Skeletal muscle tissue (tissue), 3 donors: ENCODE measurements at regions not wholly inside any gene's neighbourhood (a gene's known extent, or its start where the extent isn't known, plus 50 kb on each side); places are given as distances from the start of the nearest gene placed in this dataset.
"Not testable (repeated sequence)": the region's sequence is repeated elsewhere in the genome, so short reads cannot be mapped to it uniquely, and the experiment has no call there.

ENCODE experiments used
- H3K27ac ChIP-seq: one replicate; pipeline ENCODE4 v1.7.0; 2013; ENCODE audit warnings: mild to moderate bottlenecking, low read depth, low read length, inconsistent platforms
- H3K27me3 ChIP-seq, 3 donors: one replicate each; pipeline ENCODE4 v1.7.0; 2013; ENCODE audit warnings: low read length in 3 of 3; ENCODE audit not compliant: control insufficient read depth in 3 of 3, insufficient read depth in 3 of 3
- H3K36me3 ChIP-seq, 3 donors: one replicate each; pipeline ENCODE4 v1.7.0; 2013; ENCODE audit warnings: low read length in 3 of 3; ENCODE audit not compliant: control insufficient read depth in 3 of 3, insufficient read depth in 3 of 3
- H3K4me1 ChIP-seq, 3 donors: one replicate each; pipeline ENCODE4 v1.7.0; 2013; ENCODE audit warnings: low read length in 3 of 3, mild to moderate bottlenecking in 3 of 3; ENCODE audit not compliant: control insufficient read depth in 3 of 3, insufficient read depth in 3 of 3
- H3K4me3 ChIP-seq, 3 donors: one replicate each; pipeline ENCODE4 v1.7.0; 2013; ENCODE audit warnings: low read length in 3 of 3
- H3K9ac ChIP-seq, 3 donors: one replicate each; pipeline ENCODE4 v1.7.0; 2013; ENCODE audit warnings: low read length in 3 of 3, mild to moderate bottlenecking in 3 of 3, moderate library complexity in 2 of 3, low read depth in 1 of 3
- H3K9me3 ChIP-seq, 3 donors: one replicate each; pipeline ENCODE4 v1.7.0; 2013; ENCODE audit warnings: low read length in 3 of 3; ENCODE audit not compliant: control insufficient read depth in 3 of 3
- donor health status: Osteomylitis.

DNA sequence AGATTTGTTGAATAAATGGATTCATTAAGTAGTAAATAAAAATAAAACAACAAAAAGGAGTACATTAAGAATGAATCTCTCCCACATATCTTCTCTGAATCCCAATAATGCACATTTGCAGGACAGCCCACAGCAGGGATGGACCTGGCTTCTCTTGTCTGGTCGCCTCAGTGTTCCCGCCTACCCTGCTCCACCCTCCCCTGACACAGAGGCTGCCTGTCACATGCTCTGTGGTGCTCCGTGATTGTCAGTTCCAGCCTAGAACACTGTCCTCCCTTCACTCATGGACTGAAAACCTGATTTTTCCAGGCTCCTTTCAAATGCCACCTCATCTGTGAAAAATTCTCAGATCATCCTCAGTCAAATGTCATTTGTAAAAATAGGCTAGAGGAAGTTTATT, 94.5 kb upstream of the GPR12 start:
- no peaks in the 10 kb centered on the region for H3K4me1 ChIP-seq
- H3K27me3 ChIP-seq = peaks cover 0 to 17% (median 6%) of the 10 kb centered on the region in 3 donors
- no peak overlapping the region for H3K4me3 ChIP-seq
- H3K9me3 ChIP-seq = no peaks in the 10 kb centered on the region
- no peaks in the 10 kb centered on the region for H3K36me3 ChIP-seq
- no peak overlapping the region for H3K27ac ChIP-seq
- H3K9ac ChIP-seq = no peak overlapping the region

DNA sequence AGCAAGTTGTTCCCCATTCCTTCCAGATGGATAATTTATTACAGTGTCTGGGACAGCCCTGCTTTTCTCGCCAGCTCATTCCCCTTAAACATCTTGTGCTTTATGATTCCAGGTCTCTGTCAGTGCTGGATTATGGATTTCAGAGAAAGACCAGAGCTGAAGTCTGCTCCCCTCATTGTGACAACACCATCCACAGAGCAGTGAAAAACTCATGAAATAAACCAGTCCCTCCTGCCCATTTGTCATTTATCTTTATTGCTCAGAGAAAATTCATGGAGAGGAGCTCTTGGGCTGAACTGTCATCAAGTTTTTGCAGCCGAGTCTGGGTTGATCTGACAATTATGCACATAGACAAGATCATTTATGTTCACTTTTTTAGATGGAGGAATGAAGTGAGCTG, 92.7 kb upstream of the GPR12 start:
- H3K4me3 ChIP-seq = no peak overlapping the region
- no peaks in the 10 kb centered on the region for H3K36me3 ChIP-seq
- no peaks in the 10 kb centered on the region for H3K9me3 ChIP-seq
- H3K27ac ChIP-seq = no peak overlapping the region
- no peaks in the 10 kb centered on the region for H3K4me1 ChIP-seq
- H3K27me3 ChIP-seq = peaks cover 0 to 22% (median 6%) of the 10 kb centered on the region in 3 donors
- H3K9ac ChIP-seq = no peak overlapping the region

DNA sequence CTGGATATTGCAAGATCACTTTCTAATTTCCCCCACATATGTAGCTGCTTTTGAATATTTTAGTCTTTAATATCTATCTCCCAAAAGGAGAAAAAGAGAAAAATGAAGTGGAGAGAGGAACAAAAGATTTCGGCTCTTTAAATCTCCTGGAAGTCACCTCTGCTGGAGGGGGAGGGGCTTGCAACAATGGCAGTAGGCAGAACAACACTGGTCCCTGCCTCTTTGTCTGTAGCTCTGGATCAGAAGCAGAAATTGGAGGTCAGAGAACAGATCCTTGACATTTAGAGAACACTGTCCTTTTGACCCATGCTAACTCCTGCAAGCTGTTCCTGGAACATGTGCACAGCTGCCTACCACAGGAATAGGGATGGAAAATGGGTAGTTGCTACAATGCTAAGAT, 86.7 kb upstream of the GPR12 start:
- no peaks in the 10 kb centered on the region for H3K9me3 ChIP-seq
- no peak overlapping the region for H3K4me3 ChIP-seq
- no peak overlapping the region for H3K27ac ChIP-seq
- H3K36me3 ChIP-seq = no peaks in the 10 kb centered on the region
- peaks cover 0 to 5% (median 0%) of the 10 kb centered on the region in 3 donors for H3K27me3 ChIP-seq
- H3K9ac ChIP-seq = no peak overlapping the region
- H3K4me1 ChIP-seq = no peaks in the 10 kb centered on the region

DNA sequence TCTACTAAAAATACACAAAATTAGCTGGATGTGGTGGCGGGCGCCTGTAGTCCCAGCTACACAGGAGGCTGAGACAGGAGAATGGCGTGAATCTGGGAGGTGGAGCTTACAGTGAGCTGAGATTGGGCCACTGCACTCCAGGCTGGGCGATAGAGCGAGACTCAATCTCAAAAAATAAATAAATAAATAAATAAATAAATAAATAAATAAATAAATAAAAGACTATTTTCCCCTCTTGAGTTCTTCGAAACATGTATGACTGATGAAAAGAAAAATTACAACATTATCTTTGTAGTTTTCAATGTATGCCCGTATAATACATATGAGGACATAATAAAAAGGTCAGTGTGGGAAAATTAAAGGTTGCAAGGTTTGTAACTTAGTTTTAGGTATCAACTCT, 84.5 kb upstream of the GPR12 start:
- H3K36me3 ChIP-seq, H3K4me3 ChIP-seq, H3K9ac ChIP-seq, H3K27ac ChIP-seq, H3K27me3 ChIP-seq, H3K9me3 ChIP-seq, H3K4me1 ChIP-seq: not testable (repeated sequence)

DNA sequence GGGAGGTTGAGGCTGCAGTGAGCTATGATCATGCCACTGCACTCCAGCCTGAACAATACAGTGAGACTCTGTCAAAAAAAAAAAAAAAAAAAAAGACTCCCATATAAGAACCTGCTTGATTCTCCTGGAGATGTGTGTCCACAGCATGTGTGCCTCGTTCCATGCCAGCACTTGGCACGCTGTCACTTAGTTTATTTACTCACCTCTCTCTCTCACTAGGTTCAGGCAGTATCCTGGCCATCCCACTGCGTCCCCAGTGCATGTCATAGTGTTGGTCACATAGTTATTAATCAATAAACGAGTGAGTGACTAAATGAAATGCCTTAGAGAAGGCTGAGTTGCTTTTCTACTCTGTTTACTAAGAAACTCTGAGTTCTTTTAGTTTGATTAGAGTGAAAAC, 79.1 kb upstream of the GPR12 start:
- Histone ChIP-seq H3K27me3 (peaks cover 4 to 9% (median 8%) of the 10 kb centered on the region in 3 donors), H3K27ac (no peak overlapping the region), H3K9ac (no peak overlapping the region), H3K36me3 (no peaks in the 10 kb centered on the region), H3K4me3 (no peak overlapping the region), H3K9me3 (no peaks in the 10 kb centered on the region), H3K4me1 (no peaks in the 10 kb centered on the region)

DNA sequence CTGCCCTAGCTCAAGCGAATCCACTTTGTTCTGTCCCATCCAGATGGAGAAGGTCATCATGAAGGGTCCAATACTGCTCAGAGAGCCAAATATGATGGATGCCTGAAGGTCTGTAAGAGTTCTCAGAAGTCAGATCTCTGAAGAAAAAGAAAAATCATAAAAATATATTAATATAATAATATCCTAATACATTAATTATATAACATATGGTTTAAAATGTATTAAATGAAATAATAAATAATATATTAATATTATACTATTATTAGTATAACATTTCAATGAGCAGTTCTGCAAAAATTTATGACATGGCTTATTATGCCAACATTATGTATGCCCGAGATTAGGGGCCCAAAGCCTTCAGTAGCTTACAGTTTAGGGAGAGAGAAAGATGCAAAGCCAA, 78.2 kb upstream of the GPR12 start:
- H3K27me3 ChIP-seq = peaks cover 4 to 9% (median 8%) of the 10 kb centered on the region in 3 donors
- H3K9ac ChIP-seq = no peak overlapping the region
- H3K27ac ChIP-seq = no peak overlapping the region
- no peaks in the 10 kb centered on the region for H3K9me3 ChIP-seq
- no peak overlapping the region for H3K4me3 ChIP-seq
- H3K4me1 ChIP-seq = no peaks in the 10 kb centered on the region
- H3K36me3 ChIP-seq = no peaks in the 10 kb centered on the region

DNA sequence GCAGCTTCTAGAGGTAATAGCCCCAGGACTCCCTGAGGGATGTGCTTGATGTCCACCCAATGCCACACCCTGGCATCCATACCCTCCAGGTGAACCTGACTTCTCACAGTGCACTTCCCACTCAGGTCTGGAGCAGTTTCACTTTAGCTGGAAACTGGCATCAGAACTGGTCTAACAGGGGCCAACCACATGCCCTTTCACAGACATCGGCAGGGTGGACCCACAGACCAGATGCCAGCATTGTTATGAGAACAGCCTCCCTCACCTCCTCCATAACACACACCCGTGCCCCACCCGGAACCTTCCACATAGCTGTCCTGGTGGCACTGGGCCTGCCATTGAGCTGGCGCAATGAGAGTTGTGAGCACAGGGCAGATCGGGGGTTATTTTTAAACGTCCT, 77.4 kb upstream of the GPR12 start:
- Histone ChIP-seq H3K27ac (no peak overlapping the region), H3K9ac (no peak overlapping the region), H3K4me1 (no peaks in the 10 kb centered on the region), H3K36me3 (no peaks in the 10 kb centered on the region), H3K9me3 (no peaks in the 10 kb centered on the region), H3K27me3 (peaks cover 4 to 11% (median 9%) of the 10 kb centered on the region in 3 donors), H3K4me3 (no peak overlapping the region)

DNA sequence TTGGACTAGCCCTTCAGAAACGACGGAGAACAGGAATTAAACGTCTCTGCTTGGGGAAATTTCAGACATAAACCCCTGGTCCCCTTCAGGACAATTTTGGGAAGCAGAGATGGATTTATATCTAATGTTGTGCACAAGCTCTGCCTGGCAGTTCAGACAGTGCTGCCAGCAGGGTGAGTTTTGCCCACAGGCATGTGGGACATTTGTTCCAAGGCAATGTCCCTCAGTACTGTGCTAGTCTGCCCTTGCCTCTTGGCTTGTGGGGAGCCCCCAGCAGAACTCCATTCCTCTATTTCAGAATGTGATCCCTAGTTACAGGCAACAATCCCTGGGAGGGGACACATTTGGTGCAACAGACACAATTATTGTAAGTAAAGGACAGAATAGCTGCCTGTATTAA, 76.5 kb upstream of the GPR12 start:
- Histone ChIP-seq H3K4me3 (no peak overlapping the region), H3K9me3 (no peaks in the 10 kb centered on the region), H3K27me3 (peaks cover 4 to 12% (median 9%) of the 10 kb centered on the region in 3 donors), H3K27ac (no peak overlapping the region), H3K9ac (no peak overlapping the region), H3K36me3 (no peaks in the 10 kb centered on the region), H3K4me1 (no peaks in the 10 kb centered on the region)

DNA sequence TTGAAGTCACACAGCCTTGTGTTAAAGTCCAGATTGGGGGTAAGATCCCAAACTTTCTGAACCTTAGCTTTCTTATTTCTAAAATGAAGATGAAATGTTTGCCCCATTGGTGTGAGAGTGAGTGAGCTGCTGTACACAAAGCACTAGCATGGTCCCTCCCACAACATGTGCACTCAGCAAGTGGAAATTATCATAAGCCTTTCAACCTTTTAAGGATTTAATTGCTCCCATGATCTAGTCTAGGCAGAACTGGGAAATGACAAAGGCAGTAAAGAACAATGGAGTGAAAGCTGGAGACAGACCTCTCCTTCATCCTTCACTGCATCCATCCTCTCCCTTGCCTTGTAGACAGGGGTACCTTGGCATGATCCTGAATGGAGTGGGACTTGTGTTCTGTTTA, 76.0 kb upstream of the GPR12 start:
- Histone ChIP-seq H3K4me1 (no peaks in the 10 kb centered on the region), H3K9me3 (no peaks in the 10 kb centered on the region), H3K9ac (no peak overlapping the region), H3K4me3 (no peak overlapping the region), H3K36me3 (no peaks in the 10 kb centered on the region), H3K27ac (no peak overlapping the region), H3K27me3 (peaks cover 4 to 9% (median 9%) of the 10 kb centered on the region in 3 donors)

DNA sequence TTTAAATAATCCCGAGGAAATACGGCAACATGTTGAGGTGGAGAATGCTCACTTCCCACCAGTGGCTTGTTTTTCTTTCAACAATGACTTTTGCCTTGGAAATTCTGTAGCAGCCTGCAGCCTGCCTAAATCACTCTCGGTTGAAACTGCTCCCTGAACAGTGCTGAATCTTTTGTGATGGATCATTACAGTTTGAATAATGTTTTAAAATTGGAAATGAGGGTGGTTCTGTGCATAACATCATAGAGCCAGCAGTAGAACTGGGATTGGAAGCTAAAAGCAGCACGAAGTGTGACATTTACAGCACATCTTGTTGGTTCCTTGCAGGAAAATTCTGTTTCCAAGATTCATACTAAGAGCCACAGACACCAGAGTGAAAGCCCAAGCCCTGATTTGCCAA, 74.1 kb upstream of the GPR12 start:
- H3K36me3 ChIP-seq = no peaks in the 10 kb centered on the region
- H3K9ac ChIP-seq = no peak overlapping the region
- H3K27ac ChIP-seq = no peak overlapping the region
- no peaks in the 10 kb centered on the region for H3K9me3 ChIP-seq
- H3K27me3 ChIP-seq = peaks cover 4 to 9% (median 8%) of the 10 kb centered on the region in 3 donors
- no peak overlapping the region for H3K4me3 ChIP-seq
- H3K4me1 ChIP-seq = no peaks in the 10 kb centered on the region

DNA sequence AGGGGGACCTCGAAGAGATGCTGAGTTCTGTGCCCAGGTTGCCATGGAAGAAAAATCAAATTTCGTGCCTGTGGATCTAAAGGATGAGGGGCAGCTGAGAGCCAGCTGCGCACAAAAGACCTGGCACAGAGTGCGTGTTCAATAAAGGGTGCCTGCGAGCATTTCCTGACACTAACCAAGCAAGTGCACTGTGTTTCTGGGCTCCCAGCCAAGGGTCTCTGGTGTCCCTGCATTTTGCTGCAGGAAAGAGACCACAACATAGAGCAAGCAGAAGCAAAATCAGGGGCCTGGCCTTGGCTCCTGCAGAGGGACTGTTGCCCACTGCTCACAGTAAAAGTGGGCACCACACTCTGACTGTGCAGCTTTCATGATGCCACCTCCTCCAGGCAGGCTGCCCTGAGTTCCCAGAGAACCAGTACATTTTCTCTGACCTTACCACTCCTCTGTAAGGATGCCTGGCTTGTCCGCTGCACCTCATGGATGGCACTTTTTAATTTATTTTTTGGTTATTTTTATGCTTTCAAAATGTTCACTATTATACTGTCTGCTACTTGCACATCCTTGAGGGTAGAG, 70.8 kb upstream of the GPR12 start:
- H3K9me3 ChIP-seq = no peaks in the 10 kb centered on the region
- H3K27ac ChIP-seq = no peak overlapping the region
- no peak overlapping the region for H3K9ac ChIP-seq
- no peak overlapping the region for H3K4me3 ChIP-seq
- H3K36me3 ChIP-seq = no peaks in the 10 kb centered on the region
- peaks cover 2 to 8% (median 4%) of the 10 kb centered on the region in 3 donors for H3K27me3 ChIP-seq
- no peaks in the 10 kb centered on the region for H3K4me1 ChIP-seq
